ENCODE measurements at regions not wholly inside any gene's neighbourhood (a gene's known extent, or its start where the extent isn't known, plus 50 kb on each side); places are given as distances from the start of the nearest gene placed in this dataset.
A peak's percentile ranks its signal among the peaks of the same experiment; 100 is the strongest.

GRCh38 chr2:181141676-181142075 lies 161.3 kb downstream of the UBE2E3 start:
- H3K9ac ChIP-seq (ENCODE audit: insufficient read length): no peak overlapping the region
- no peak for DNase-seq (ENCODE audit: low read depth, low spot score)
- H3K36me3 ChIP-seq (ENCODE audit: insufficient read depth, low read length): no peaks in the 10 kb centered on the region
- H3K9me3 ChIP-seq (ENCODE audit: low read depth, low read length): no peaks in the 10 kb centered on the region
- H3K4me3 ChIP-seq: no peak overlapping the region
- no peak overlapping the region for H3K27ac ChIP-seq
- TF ChIP-seq EZH2 (IDR thresholded peaks at IDR 0.05): no peak
- no peak for TF ChIP-seq POLR2AphosphoS5 (IDR thresholded peaks at IDR 0.05; ENCODE audit: borderline replicate concordance, low read depth, low read length)
- no peak for TF ChIP-seq FOXP2 (optimal IDR thresholded peaks at IDR 0.05; ENCODE audit: control extremely low read depth, extremely low read length, insufficient read depth)

GRCh38 chr2:181142514-181142913 lies 162.1 kb downstream of the UBE2E3 start:
- TF ChIP-seq EZH2 (IDR thresholded peaks at IDR 0.05): no peak
- no peak for TF ChIP-seq POLR2AphosphoS5 (IDR thresholded peaks at IDR 0.05; ENCODE audit: borderline replicate concordance, low read depth, low read length)
- no peak for TF ChIP-seq FOXP2 (optimal IDR thresholded peaks at IDR 0.05; ENCODE audit: control extremely low read depth, extremely low read length, insufficient read depth)
- Histone ChIP-seq H3K36me3 (ENCODE audit: insufficient read depth, low read length) (no peaks in the 10 kb centered on the region), H3K27ac (no peak overlapping the region), H3K4me3 (no peak overlapping the region), H3K9ac (ENCODE audit: insufficient read length) (no peak overlapping the region), H3K9me3 (ENCODE audit: low read depth, low read length) (no peaks in the 10 kb centered on the region)
- DNase-seq (ENCODE audit: low read depth, low spot score): no peak

GRCh38 chr2:181143790-181144300 lies 163.4 kb downstream of the UBE2E3 start:
- DNase-seq (ENCODE audit: low read depth, low spot score): no peak
- TF ChIP-seq FOXP2 (optimal IDR thresholded peaks at IDR 0.05; ENCODE audit: control extremely low read depth, extremely low read length, insufficient read depth): no peak
- TF ChIP-seq EZH2 (IDR thresholded peaks at IDR 0.05): no peak
- no peak for TF ChIP-seq POLR2AphosphoS5 (IDR thresholded peaks at IDR 0.05; ENCODE audit: borderline replicate concordance, low read depth, low read length)
- no peak overlapping the region for H3K9ac ChIP-seq (ENCODE audit: insufficient read length)
- H3K27ac ChIP-seq: no peak overlapping the region
- H3K4me3 ChIP-seq: no peak overlapping the region
- no peaks in the 10 kb centered on the region for H3K9me3 ChIP-seq (ENCODE audit: low read depth, low read length)
- H3K36me3 ChIP-seq (ENCODE audit: insufficient read depth, low read length): no peaks in the 10 kb centered on the region

GRCh38 chr2:181145645-181146044 lies 165.2 kb downstream of the UBE2E3 start:
- Histone ChIP-seq H3K9me3 (ENCODE audit: low read depth, low read length) (no peaks in the 10 kb centered on the region), H3K36me3 (ENCODE audit: insufficient read depth, low read length) (no peaks in the 10 kb centered on the region), H3K9ac (ENCODE audit: insufficient read length) (no peak overlapping the region), H3K4me3 (no peak overlapping the region), H3K27ac (no peak overlapping the region)
- TF ChIP-seq EZH2 (IDR thresholded peaks at IDR 0.05): no peak
- TF ChIP-seq POLR2AphosphoS5 (IDR thresholded peaks at IDR 0.05; ENCODE audit: borderline replicate concordance, low read depth, low read length): no peak
- no peak for TF ChIP-seq FOXP2 (optimal IDR thresholded peaks at IDR 0.05; ENCODE audit: control extremely low read depth, extremely low read length, insufficient read depth)
- no peak for DNase-seq (ENCODE audit: low read depth, low spot score)

- H3K4me3 ChIP-seq: no peak overlapping the region
- DNase-seq (ENCODE audit: low read depth, low spot score): no peak
- no peaks in the 10 kb centered on the region for H3K9me3 ChIP-seq (ENCODE audit: low read depth, low read length)
- no peak overlapping the region for H3K9ac ChIP-seq (ENCODE audit: insufficient read length)
- TF ChIP-seq POLR2AphosphoS5 (IDR thresholded peaks at IDR 0.05; ENCODE audit: borderline replicate concordance, low read depth, low read length) (no peak), FOXP2 (optimal IDR thresholded peaks at IDR 0.05; ENCODE audit: control extremely low read depth, extremely low read length, insufficient read depth) (no peak), EZH2 (IDR thresholded peaks at IDR 0.05) (no peak)
- H3K36me3 ChIP-seq (ENCODE audit: insufficient read depth, low read length): no peaks in the 10 kb centered on the region
- H3K27ac ChIP-seq: no peak overlapping the region
Measured at GRCh38 chr2:181146171-181146570, 165.8 kb downstream of the UBE2E3 start.

- no peaks in the 10 kb centered on the region for H3K36me3 ChIP-seq (ENCODE audit: insufficient read depth, low read length)
- TF ChIP-seq FOXP2 (optimal IDR thresholded peaks at IDR 0.05; ENCODE audit: control extremely low read depth, extremely low read length, insufficient read depth) (no peak), EZH2 (IDR thresholded peaks at IDR 0.05) (no peak), POLR2AphosphoS5 (IDR thresholded peaks at IDR 0.05; ENCODE audit: borderline replicate concordance, low read depth, low read length) (no peak)
- H3K9ac ChIP-seq (ENCODE audit: insufficient read length): no peak overlapping the region
- no peaks in the 10 kb centered on the region for H3K9me3 ChIP-seq (ENCODE audit: low read depth, low read length)
- no peak for DNase-seq (ENCODE audit: low read depth, low spot score)
- H3K4me3 ChIP-seq: no peak overlapping the region
- no peak overlapping the region for H3K27ac ChIP-seq
Measured at GRCh38 chr2:181149056-181149455, 168.7 kb downstream of the UBE2E3 start.

GRCh38 chr2:181152226-181152625 lies 171.8 kb downstream of the UBE2E3 start:
- DNase-seq (ENCODE audit: low read depth, low spot score): no peak
- H3K4me3 ChIP-seq: peak overlapping the region; percentile 45
- TF ChIP-seq EZH2 (IDR thresholded peaks at IDR 0.05) (no peak), POLR2AphosphoS5 (IDR thresholded peaks at IDR 0.05; ENCODE audit: borderline replicate concordance, low read depth, low read length) (no peak; the same call in 1 of the 2 replicates), FOXP2 (optimal IDR thresholded peaks at IDR 0.05; ENCODE audit: control extremely low read depth, extremely low read length, insufficient read depth) (peak; percentile 19)
- H3K36me3 ChIP-seq (ENCODE audit: insufficient read depth, low read length): no peaks in the 10 kb centered on the region
- peak overlapping the region; percentile 72 for H3K27ac ChIP-seq
- H3K9me3 ChIP-seq (ENCODE audit: low read depth, low read length): 0 out of 2 replicates have a peak, but pooled peaks cover 3% of the 10 kb centered on the region
- no peak overlapping the region for H3K9ac ChIP-seq (ENCODE audit: insufficient read length)

GRCh38 chr2:181152701-181153100 lies 172.3 kb downstream of the UBE2E3 start:
- no peak for DNase-seq (ENCODE audit: low read depth, low spot score)
- Histone ChIP-seq H3K27ac (peak overlapping the region; percentile 72), H3K9ac (ENCODE audit: insufficient read length) (no peak overlapping the region), H3K36me3 (ENCODE audit: insufficient read depth, low read length) (no peaks in the 10 kb centered on the region), H3K9me3 (ENCODE audit: low read depth, low read length) (0 out of 2 replicates have a peak, but pooled peaks cover 3% of the 10 kb centered on the region), H3K4me3 (peak overlapping the region; percentile 45)
- no peak for TF ChIP-seq FOXP2 (optimal IDR thresholded peaks at IDR 0.05; ENCODE audit: control extremely low read depth, extremely low read length, insufficient read depth)
- TF ChIP-seq POLR2AphosphoS5 (IDR thresholded peaks at IDR 0.05; ENCODE audit: borderline replicate concordance, low read depth, low read length): no peak
- TF ChIP-seq EZH2 (IDR thresholded peaks at IDR 0.05): no peak

- H3K9me3 ChIP-seq (ENCODE audit: low read depth, low read length): 0 out of 2 replicates have a peak, but pooled peaks cover 3% of the 10 kb centered on the region
- no peak for DNase-seq (ENCODE audit: low read depth, low spot score)
- no peak overlapping the region for H3K9ac ChIP-seq (ENCODE audit: insufficient read length)
- H3K36me3 ChIP-seq (ENCODE audit: insufficient read depth, low read length): no peaks in the 10 kb centered on the region
- no peak overlapping the region for H3K4me3 ChIP-seq
- no peak overlapping the region for H3K27ac ChIP-seq
- TF ChIP-seq EZH2 (IDR thresholded peaks at IDR 0.05) (no peak), FOXP2 (optimal IDR thresholded peaks at IDR 0.05; ENCODE audit: control extremely low read depth, extremely low read length, insufficient read depth) (no peak), POLR2AphosphoS5 (IDR thresholded peaks at IDR 0.05; ENCODE audit: borderline replicate concordance, low read depth, low read length) (no peak)
Measured at GRCh38 chr2:181153886-181154285, 173.5 kb downstream of the UBE2E3 start.
